ENCODE measurements at regions not wholly inside any gene's neighbourhood (a gene's known extent, or its start where the extent isn't known, plus 50 kb on each side); places are given as distances from the start of the nearest gene placed in this dataset.
"Not testable (repeated sequence)": the region's sequence is repeated elsewhere in the genome, so short reads cannot be mapped to it uniquely, and the experiment has no call there.

DNA sequence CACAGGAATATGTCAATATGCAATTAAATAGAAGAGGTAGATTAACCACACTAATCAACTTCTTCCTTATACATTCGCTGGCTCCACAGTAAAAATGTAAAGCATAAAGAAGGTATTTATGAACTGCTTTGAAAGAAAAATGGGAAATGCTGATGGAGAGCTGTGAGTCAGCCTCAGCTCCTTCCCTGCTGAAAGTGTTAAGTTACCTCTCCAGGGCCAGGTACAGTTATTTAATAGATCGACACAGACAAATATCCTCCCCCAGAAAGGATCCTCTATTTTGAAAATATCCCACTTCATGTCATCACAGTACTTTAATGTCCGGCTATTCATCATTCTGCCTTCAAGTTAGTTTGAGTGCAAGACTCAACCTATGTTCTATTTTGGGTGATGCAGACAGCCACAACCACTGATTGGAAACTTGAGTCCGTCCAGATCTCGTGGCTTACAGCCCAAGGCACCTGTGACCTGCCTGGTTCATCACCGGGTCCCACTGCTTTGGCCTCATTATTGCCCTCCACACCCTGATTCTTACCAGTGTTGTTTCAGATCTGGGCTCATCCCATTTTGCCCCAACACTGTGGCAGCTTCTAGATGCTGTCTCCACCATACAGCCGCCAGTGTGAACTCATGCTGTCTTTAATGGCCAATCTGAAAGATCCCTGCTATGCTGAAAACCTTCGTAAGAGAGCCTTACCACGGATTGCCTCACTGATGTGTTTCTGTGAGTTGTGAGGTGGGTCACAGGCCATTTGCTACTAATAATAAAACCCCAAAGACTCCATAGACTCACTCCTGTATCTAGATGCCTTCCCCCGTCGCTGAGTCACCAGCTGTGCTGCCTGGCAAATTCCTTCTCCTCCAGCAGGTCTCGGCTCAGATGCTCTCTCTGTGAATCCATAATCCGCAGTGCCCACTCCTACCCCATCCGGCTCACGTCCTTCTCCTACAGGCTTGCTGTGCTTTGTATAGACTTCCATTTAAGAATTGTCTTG, 56.2 kb upstream of the DDAH1 start:
- H3K9ac ChIP-seq (ENCODE audit: low read depth, low read length, poor library complexity); H2BK15ac ChIP-seq (ENCODE audit: low read length); H3K27ac ChIP-seq (replicated peaks; ENCODE audit: low read length); H3K36me3 ChIP-seq (replicated peaks in 1 of 2; ENCODE audit: control insufficient read depth in 2 of 2, insufficient read depth in 2 of 2, low read length in 2 of 2); H2BK5ac ChIP-seq (ENCODE audit: low read length); H3K23ac ChIP-seq (ENCODE audit: low read depth, low read length, poor library complexity); H3K9me3 ChIP-seq (replicated peaks in 1 of 2; ENCODE audit: control insufficient read depth in 2 of 2, insufficient read depth in 1 of 2, low read depth in 1 of 2, low read length in 2 of 2); H2BK12ac ChIP-seq (ENCODE audit: low read length); H3K4ac ChIP-seq (ENCODE audit: low read length); H3K4me2 ChIP-seq (ENCODE audit: insufficient read depth, low read length, poor library complexity, severe bottlenecking); H3K27me3 ChIP-seq (ENCODE audit: control insufficient read depth in 3 of 3, insufficient read depth in 3 of 3, low read depth in 1 of 3, low read length in 3 of 3); H4K8ac ChIP-seq (ENCODE audit: low read depth, low read length); H2AK5ac ChIP-seq (ENCODE audit: low read depth, low read length); H2BK120ac ChIP-seq (ENCODE audit: low read depth, low read length); H3K14ac ChIP-seq (ENCODE audit: low read length); H3K18ac ChIP-seq (ENCODE audit: low read length); H3K4me1 ChIP-seq (ENCODE audit: control insufficient read depth in 2 of 2, insufficient read depth in 1 of 2, low read depth in 1 of 2, low read length in 2 of 2); DNase-seq (ENCODE audit: low spot score); H4K91ac ChIP-seq (ENCODE audit: low read depth, low read length, poor library complexity); H3K79me1 ChIP-seq (ENCODE audit: low read depth, low read length); H3K4me3 ChIP-seq (ENCODE audit: low read length in 2 of 2): not testable (repeated sequence)
- peak overlapping the region; percentile 75 for H2AFZ ChIP-seq (ENCODE audit: low read length)
- WGBS, 2 donors (ENCODE audit: extremely low coverage in 2 of 2, insufficient read length in 2 of 2, insufficient replicate concordance in 1 of 2) = no CpG with 5 or more reads among the region's 15 CpGs

GRCh38 chr1:85522458-85522857, 57.5 kb upstream of the DDAH1 start:
- not testable (repeated sequence) for H3K4me1 ChIP-seq (ENCODE audit: control insufficient read depth in 2 of 2, insufficient read depth in 1 of 2, low read depth in 1 of 2, low read length in 2 of 2); H3K79me1 ChIP-seq (ENCODE audit: low read depth, low read length); H4K91ac ChIP-seq (ENCODE audit: low read depth, low read length, poor library complexity); H2AFZ ChIP-seq (ENCODE audit: low read length); H3K23ac ChIP-seq (ENCODE audit: low read depth, low read length, poor library complexity); H3K36me3 ChIP-seq (replicated peaks in 1 of 2; ENCODE audit: control insufficient read depth in 2 of 2, insufficient read depth in 2 of 2, low read length in 2 of 2); H3K9me3 ChIP-seq (replicated peaks in 1 of 2; ENCODE audit: control insufficient read depth in 2 of 2, insufficient read depth in 1 of 2, low read depth in 1 of 2, low read length in 2 of 2); H3K4ac ChIP-seq (ENCODE audit: low read length); H2BK15ac ChIP-seq (ENCODE audit: low read length); H3K4me3 ChIP-seq (ENCODE audit: low read length in 2 of 2); H2AK5ac ChIP-seq (ENCODE audit: low read depth, low read length); H2BK120ac ChIP-seq (ENCODE audit: low read depth, low read length); DNase-seq (ENCODE audit: low spot score); H3K18ac ChIP-seq (ENCODE audit: low read length); H4K8ac ChIP-seq (ENCODE audit: low read depth, low read length); H3K27ac ChIP-seq (replicated peaks; ENCODE audit: low read length); H3K14ac ChIP-seq (ENCODE audit: low read length); H2BK12ac ChIP-seq (ENCODE audit: low read length); H3K9ac ChIP-seq (ENCODE audit: low read depth, low read length, poor library complexity); H3K4me2 ChIP-seq (ENCODE audit: insufficient read depth, low read length, poor library complexity, severe bottlenecking); H2BK5ac ChIP-seq (ENCODE audit: low read length); H3K27me3 ChIP-seq (ENCODE audit: control insufficient read depth in 3 of 3, insufficient read depth in 3 of 3, low read depth in 1 of 3, low read length in 3 of 3)

- not testable (repeated sequence) for H3K4ac ChIP-seq (ENCODE audit: low read length); H3K4me2 ChIP-seq (ENCODE audit: insufficient read depth, low read length, poor library complexity, severe bottlenecking); H2BK120ac ChIP-seq (ENCODE audit: low read depth, low read length); H4K8ac ChIP-seq (ENCODE audit: low read depth, low read length); H3K4me3 ChIP-seq (ENCODE audit: low read length in 2 of 2); DNase-seq (ENCODE audit: low spot score); H3K36me3 ChIP-seq (replicated peaks in 1 of 2; ENCODE audit: control insufficient read depth in 2 of 2, insufficient read depth in 2 of 2, low read length in 2 of 2); H3K79me1 ChIP-seq (ENCODE audit: low read depth, low read length); H3K9me3 ChIP-seq (replicated peaks in 1 of 2; ENCODE audit: control insufficient read depth in 2 of 2, insufficient read depth in 1 of 2, low read depth in 1 of 2, low read length in 2 of 2); H3K14ac ChIP-seq (ENCODE audit: low read length); H3K4me1 ChIP-seq (ENCODE audit: control insufficient read depth in 2 of 2, insufficient read depth in 1 of 2, low read depth in 1 of 2, low read length in 2 of 2); H3K27me3 ChIP-seq (ENCODE audit: control insufficient read depth in 3 of 3, insufficient read depth in 3 of 3, low read depth in 1 of 3, low read length in 3 of 3); H3K18ac ChIP-seq (ENCODE audit: low read length); H4K91ac ChIP-seq (ENCODE audit: low read depth, low read length, poor library complexity); H2BK12ac ChIP-seq (ENCODE audit: low read length); H2AK5ac ChIP-seq (ENCODE audit: low read depth, low read length); H2BK15ac ChIP-seq (ENCODE audit: low read length); H2BK5ac ChIP-seq (ENCODE audit: low read length); H2AFZ ChIP-seq (ENCODE audit: low read length); H3K27ac ChIP-seq (replicated peaks; ENCODE audit: low read length); H3K23ac ChIP-seq (ENCODE audit: low read depth, low read length, poor library complexity); H3K9ac ChIP-seq (ENCODE audit: low read depth, low read length, poor library complexity)
- no CpG with 5 or more reads among the region's 4 CpGs for WGBS, 2 donors (ENCODE audit: extremely low coverage in 2 of 2, insufficient read length in 2 of 2, insufficient replicate concordance in 1 of 2)
Observed at GRCh38 chr1:85523061-85523460, 57.5 kb upstream of the CCN1 start.

- not testable (repeated sequence) for H3K9me3 ChIP-seq (replicated peaks in 1 of 2; ENCODE audit: control insufficient read depth in 2 of 2, insufficient read depth in 1 of 2, low read depth in 1 of 2, low read length in 2 of 2); H3K27me3 ChIP-seq (ENCODE audit: control insufficient read depth in 3 of 3, insufficient read depth in 3 of 3, low read depth in 1 of 3, low read length in 3 of 3); H2BK5ac ChIP-seq (ENCODE audit: low read length); H3K4me1 ChIP-seq (ENCODE audit: control insufficient read depth in 2 of 2, insufficient read depth in 1 of 2, low read depth in 1 of 2, low read length in 2 of 2); H2BK12ac ChIP-seq (ENCODE audit: low read length); H3K14ac ChIP-seq (ENCODE audit: low read length); H3K4me3 ChIP-seq (ENCODE audit: low read length in 2 of 2); H3K18ac ChIP-seq (ENCODE audit: low read length); H4K8ac ChIP-seq (ENCODE audit: low read depth, low read length); H4K91ac ChIP-seq (ENCODE audit: low read depth, low read length, poor library complexity); H3K4ac ChIP-seq (ENCODE audit: low read length); DNase-seq (ENCODE audit: low spot score); H2BK15ac ChIP-seq (ENCODE audit: low read length); H2AFZ ChIP-seq (ENCODE audit: low read length); H2BK120ac ChIP-seq (ENCODE audit: low read depth, low read length); H3K23ac ChIP-seq (ENCODE audit: low read depth, low read length, poor library complexity); H3K79me1 ChIP-seq (ENCODE audit: low read depth, low read length); H3K27ac ChIP-seq (replicated peaks; ENCODE audit: low read length); H2AK5ac ChIP-seq (ENCODE audit: low read depth, low read length); H3K36me3 ChIP-seq (replicated peaks in 1 of 2; ENCODE audit: control insufficient read depth in 2 of 2, insufficient read depth in 2 of 2, low read length in 2 of 2); H3K4me2 ChIP-seq (ENCODE audit: insufficient read depth, low read length, poor library complexity, severe bottlenecking); H3K9ac ChIP-seq (ENCODE audit: low read depth, low read length, poor library complexity)
- WGBS, 2 donors (ENCODE audit: extremely low coverage in 2 of 2, insufficient read length in 2 of 2, insufficient replicate concordance in 1 of 2) = no CpG with 5 or more reads among the region's 3 CpGs
Observed at GRCh38 chr1:85524281-85524886, 56.2 kb upstream of the CCN1 start.

Data from neuronal stem cell (in vitro differentiated cells).